HCT116 (cell line): ENCODE measurements at regions not wholly inside any gene's neighbourhood (a gene's known extent, or its start where the extent isn't known, plus 50 kb on each side); places are given as distances from the start of the nearest gene placed in this dataset.

Source experiments
- ATAC-seq: fragments of 200-7000 bp; cut with Tn5 transposase; 2 replicates; pipeline ENCODE4 v1.9.1; 2020; ENCODE audit warnings: mild to moderate bottlenecking, moderate library complexity
- BruUV-seq: library from RNA; stranded (reverse); fragments of 400-500 nt; replicated peaks from 2 replicates; lab custom pipeline; 2021; lab: Mats Ljungman, UMichigan
- CTCF ChIA-PET: fragments of 300-600 bp; sonication (Branson Sonifier 250); formaldehyde crosslinking; loops from one replicate; lab custom pipeline; 2021; ENCODE audit warnings: antibody characterized with exemption; lab: Charles Lee
- POLR2A ChIA-PET: fragments of 300-600, 350-600 bp; sonication (Branson Sonifier 250); formaldehyde crosslinking; loops from one replicate; lab custom pipeline; 2021; ENCODE audit warnings: antibody characterized with exemption; lab: Charles Lee
- RAD21 ChIA-PET, 2 experiments: fragments of 300-600 bp; sonication (Branson Sonifier 250); formaldehyde crosslinking; loops; one replicate each; lab custom pipeline; 2023; ENCODE audit warnings: low total read pairs in 2 of 2; ENCODE audit not compliant: uncharacterized antibody in 2 of 2, unreplicated experiment in 2 of 2, low non-redundant PET in 1 of 2; lab: Charles Lee
- DNase-seq: peaks from one replicate; pipeline ENCODE4 v3.0.0-alpha.2; 2010; ENCODE audit warnings: low read depth, low spot score
- H2AFZ ChIP-seq: fragments of 200-600 bp; shearing (Covaris generic), sonication (generic); 2 replicates; pipeline ENCODE4 v1.6.1; 2017; ENCODE audit warnings: low read depth, mixed run types, mixed read lengths, antibody characterized with exemption, low read length; ENCODE audit not compliant: poor library complexity, severe bottlenecking
- H3K27ac ChIP-seq: 2 replicates; pipeline ENCODE4 v1.5.1; 2012; ENCODE audit warnings: low read depth, low read length
- H3K27me3 ChIP-seq: fragments of 200-600 bp; sonication (generic); 2 replicates; pipeline ENCODE4 v1.6.1; 2016; ENCODE audit warnings: mixed run types, low read length, mixed read lengths; ENCODE audit not compliant: insufficient read depth
- H3K36me3 ChIP-seq, 2 experiments: fragments of 200-500 bp in 1 of 2; fragments of 200-600 bp in 1 of 2; sonication (Bioruptor generic) in 1 of 2; sonication (generic) in 1 of 2; 2 replicates each; pipeline versions ENCODE4 v1.5.1 to v1.6.1; 2014 to 2016; ENCODE audit warnings: low read length in 2 of 2, inconsistent platforms in 1 of 2, mixed read lengths in 1 of 2, mixed run types in 1 of 2; ENCODE audit not compliant: insufficient read depth in 2 of 2, control insufficient read depth in 1 of 2
- H3K4me1 ChIP-seq, 2 experiments: fragments of 200-600 bp in 1 of 2; sonication (generic) in 1 of 2; 2 replicates each; pipeline versions ENCODE4 v1.5.1 to v1.6.1; 2012 to 2017; ENCODE audit warnings: low read length in 2 of 2, inconsistent platforms in 1 of 2, mild to moderate bottlenecking in 1 of 2, mixed read lengths in 1 of 2, mixed run types in 1 of 2, moderate library complexity in 1 of 2; ENCODE audit not compliant: insufficient read depth in 2 of 2, control insufficient read depth in 1 of 2
- H3K4me2 ChIP-seq: fragments of 200-600 bp; sonication (generic); 2 replicates; pipeline ENCODE4 v1.6.1; 2017; ENCODE audit warnings: mixed run types, low read length, mixed read lengths
- H3K4me3 ChIP-seq, 2 experiments: fragments of 200-600 bp in 1 of 2; sonication (generic) in 1 of 2; replicated peaks in 1 of 2; 2 replicates each; pipeline ENCODE4 v1.5.1; 2011 to 2016; ENCODE audit warnings: low read length in 2 of 2, control low read depth in 1 of 2, low read depth in 1 of 2, mild to moderate bottlenecking in 1 of 2, mixed read lengths in 1 of 2, mixed run types in 1 of 2
- H3K79me2 ChIP-seq: fragments of 200-600 bp; sonication (generic); 2 replicates; pipeline ENCODE4 v1.6.1; 2017; ENCODE audit warnings: mild to moderate bottlenecking, mixed run types, low read length, moderate library complexity, mixed read lengths; ENCODE audit not compliant: insufficient read depth
- H3K9ac ChIP-seq: fragments of 200-600 bp; sonication (generic); 2 replicates; pipeline ENCODE4 v1.6.1; 2016; ENCODE audit warnings: low read length, mixed read lengths
- H3K9me2 ChIP-seq: fragments of 200-600 bp; sonication (generic), shearing (Covaris generic); 2 replicates; pipeline ENCODE4 v1.6.1; 2017; ENCODE audit warnings: mixed run types, mild to moderate bottlenecking, moderate library complexity; ENCODE audit not compliant: insufficient read depth
- H3K9me3 ChIP-seq, 2 experiments: fragments of 200-500 bp in 1 of 2; fragments of 200-600 bp in 1 of 2; sonication (Bioruptor generic) in 1 of 2; sonication (generic) in 1 of 2; 2 replicates each; pipeline ENCODE4 v1.6.1; 2014 to 2017; ENCODE audit warnings: low read length in 2 of 2, mixed read lengths in 2 of 2, inconsistent platforms in 1 of 2, low read depth in 1 of 2, mild to moderate bottlenecking in 1 of 2, mixed run types in 1 of 2, moderate library complexity in 1 of 2; ENCODE audit not compliant: control insufficient read depth in 1 of 2, insufficient read depth in 1 of 2
- H4K20me1 ChIP-seq: fragments of 200-600 bp; sonication (generic), shearing (Covaris generic); 2 replicates; pipeline ENCODE4 v1.6.1; 2017; ENCODE audit warnings: mixed run types, mild to moderate bottlenecking, moderate library complexity; ENCODE audit not compliant: insufficient read depth
- CEBPB ChIP-seq: IDR thresholded peaks from 2 replicates; pipeline ENCODE4 v1.6.1; 2012; ENCODE audit warnings: low read depth
- EGR1 ChIP-seq: IDR thresholded peaks from 2 replicates; pipeline ENCODE4 v1.6.1; 2012; ENCODE audit warnings: low read depth
- ELF1 ChIP-seq: IDR thresholded peaks from 2 replicates; pipeline ENCODE4 v1.6.1; 2012; ENCODE audit warnings: low read depth, borderline replicate concordance
- FOSL1 ChIP-seq: IDR thresholded peaks from 2 replicates; pipeline ENCODE4 v1.6.1; 2012; ENCODE audit warnings: low read depth
- MAX ChIP-seq: IDR thresholded peaks from 2 replicates; pipeline ENCODE4 v1.6.1; 2012
- POLR2AphosphoS5 ChIP-seq: IDR thresholded peaks from 2 replicates; pipeline ENCODE4 v1.6.1; 2011; ENCODE audit warnings: mild to moderate bottlenecking, low read depth, low read length, moderate library complexity
- RAD21 ChIP-seq: IDR thresholded peaks from 2 replicates; pipeline ENCODE4 v1.6.1; 2012; ENCODE audit warnings: low read depth, mild to moderate bottlenecking
- SIN3A ChIP-seq: IDR thresholded peaks from 2 replicates; pipeline ENCODE4 v1.6.1; 2012; ENCODE audit warnings: low read depth
- SP1 ChIP-seq: IDR thresholded peaks from 2 replicates; pipeline ENCODE4 v1.6.1; 2012; ENCODE audit warnings: low read depth
- SRF ChIP-seq: IDR thresholded peaks from 2 replicates; pipeline ENCODE4 v1.6.1; 2012; ENCODE audit warnings: low read depth
- YY1 ChIP-seq: IDR thresholded peaks from 2 replicates; pipeline ENCODE4 v1.6.1; 2011; ENCODE audit warnings: low read length, low read depth, moderate library complexity, mild to moderate bottlenecking; ENCODE audit not compliant: insufficient replicate concordance; ENCODE audit errors: extremely low read depth
- ZFX ChIP-seq: fragments of 450-650 bp; IDR thresholded peaks from 2 replicates; pipeline ENCODE4 v1.6.1; 2017
- intact Hi-C: fragments of 100-400 bp; cut with micrococcal nuclease; formaldehyde crosslinking; loops from 2 replicates; pipeline ENCODE4 v1.10.0; 2022
- TF ChIP-seq, protein P1 (sequence below), 3 experiments: fragments of 200-600 bp in 1 of 3; sonication (generic) in 1 of 3; IDR thresholded peaks in 2 of 3; conservative IDR thresholded peaks in 1 of 3; 2 replicates each; pipeline ENCODE4 v1.5.1; 2012 to 2017; ENCODE audit warnings: low read depth in 2 of 3, low read length in 2 of 3, antibody characterized with exemption in 1 of 3, borderline replicate concordance in 1 of 3, control low read depth in 1 of 3, mild to moderate bottlenecking in 1 of 3, mixed read lengths in 1 of 3, mixed run types in 1 of 3, moderate library complexity in 1 of 3; ENCODE audit not compliant: insufficient read depth in 1 of 3
- TF ChIP-seq, protein P2 (sequence below): IDR thresholded peaks from 2 replicates; pipeline ENCODE4 v1.6.1; 2011; ENCODE audit warnings: mild to moderate bottlenecking, low read length, moderate library complexity; ENCODE audit not compliant: insufficient replicate concordance; ENCODE audit errors: extremely low read depth
- TF ChIP-seq, protein P3 (sequence below): IDR thresholded peaks from 2 replicates; pipeline ENCODE4 v1.6.1; 2012

DNA sequence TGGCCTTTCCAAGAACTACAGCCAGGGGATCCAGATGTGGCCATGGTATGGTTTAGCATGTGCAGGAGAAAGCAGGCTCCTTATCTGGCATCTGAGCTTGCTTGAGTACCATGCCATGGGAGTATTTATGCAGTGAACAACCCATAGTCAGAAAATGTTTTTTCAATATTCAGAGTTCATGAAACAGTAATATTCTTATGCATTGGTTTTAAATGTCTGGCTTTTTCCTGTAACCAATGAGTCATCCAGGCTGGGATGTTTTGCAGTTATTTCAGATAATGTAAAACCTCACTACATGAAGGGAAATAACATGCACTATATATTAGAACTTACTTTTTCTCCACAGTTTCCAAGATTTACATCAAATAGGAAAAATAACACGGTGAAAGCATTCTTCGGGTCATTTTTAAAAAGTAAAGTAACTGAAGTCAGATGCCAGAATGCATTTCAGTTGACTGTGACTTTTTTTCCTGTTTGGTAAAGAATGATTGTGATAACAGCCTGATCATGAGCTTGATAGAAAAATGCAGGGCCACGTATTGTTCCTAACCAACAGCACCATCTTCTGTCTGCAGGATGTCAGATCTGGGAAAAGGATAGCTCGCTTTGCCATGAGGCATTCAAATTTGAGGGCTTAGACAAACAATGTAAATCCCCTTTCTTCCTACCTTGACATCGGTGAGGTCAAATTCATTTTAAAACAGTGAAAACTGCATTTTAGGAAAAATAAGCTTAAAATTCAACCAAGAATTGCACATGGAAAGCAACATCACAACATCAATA, 152.8 kb downstream of the DSC3 start:
- Histone ChIP-seq H3K9me3 (no peaks in the 10 kb centered on the region), H3K4me1 (no peaks in the 10 kb centered on the region), H3K27ac (no peak overlapping the region), H4K20me1 (no peaks in the 10 kb centered on the region), H2AFZ (no peak overlapping the region), H3K4me2 (no peak overlapping the region), H3K4me3 (no peak overlapping the region), H3K9me2 (no peaks in the 10 kb centered on the region), H3K9ac (no peak overlapping the region), H3K27me3 (no peaks in the 10 kb centered on the region), H3K79me2 (no peaks in the 10 kb centered on the region), H3K36me3 (no peaks in the 10 kb centered on the region)
- BruUV-seq, result no TSS peak
- DNase-seq (peak; percentile 23), ATAC-seq (peak; percentile 61; the same call in 1 of the 2 replicates)
- POLR2A ChIA-PET, result no interaction called here
- CTCF ChIA-PET, result interaction anchor here (0.7 to 1.2 kb wide), 8 partner anchors 13 to 1015 kb away, joined by 3 to 19 read pairs (median 4); no protein-coding TSS in a partner anchor
- intact Hi-C loops, result loop anchor here (5.0 kb wide), 1 partner anchor 1017 kb away; no protein-coding TSS in a partner anchor
- RAD21 ChIA-PET, result no interaction called here
- TF ChIP-seq YY1, result no peak
- TF ChIP-seq, protein P1, sequence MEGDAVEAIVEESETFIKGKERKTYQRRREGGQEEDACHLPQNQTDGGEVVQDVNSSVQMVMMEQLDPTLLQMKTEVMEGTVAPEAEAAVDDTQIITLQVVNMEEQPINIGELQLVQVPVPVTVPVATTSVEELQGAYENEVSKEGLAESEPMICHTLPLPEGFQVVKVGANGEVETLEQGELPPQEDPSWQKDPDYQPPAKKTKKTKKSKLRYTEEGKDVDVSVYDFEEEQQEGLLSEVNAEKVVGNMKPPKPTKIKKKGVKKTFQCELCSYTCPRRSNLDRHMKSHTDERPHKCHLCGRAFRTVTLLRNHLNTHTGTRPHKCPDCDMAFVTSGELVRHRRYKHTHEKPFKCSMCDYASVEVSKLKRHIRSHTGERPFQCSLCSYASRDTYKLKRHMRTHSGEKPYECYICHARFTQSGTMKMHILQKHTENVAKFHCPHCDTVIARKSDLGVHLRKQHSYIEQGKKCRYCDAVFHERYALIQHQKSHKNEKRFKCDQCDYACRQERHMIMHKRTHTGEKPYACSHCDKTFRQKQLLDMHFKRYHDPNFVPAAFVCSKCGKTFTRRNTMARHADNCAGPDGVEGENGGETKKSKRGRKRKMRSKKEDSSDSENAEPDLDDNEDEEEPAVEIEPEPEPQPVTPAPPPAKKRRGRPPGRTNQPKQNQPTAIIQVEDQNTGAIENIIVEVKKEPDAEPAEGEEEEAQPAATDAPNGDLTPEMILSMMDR (IDR thresholded peaks at IDR 0.05 in 2 of 3, conservative IDR thresholded peaks at IDR 0.05 in 1 of 3; ENCODE audit: borderline replicate concordance in 1 of 3, insufficient read depth in 1 of 3, low read depth in 2 of 3, low read length in 2 of 3), result peak; percentile 21 to 53 (median 23); a peak in 4 of 6 replicates
- TF ChIP-seq FOSL1, result no peak
- no peak for TF ChIP-seq CEBPB
- TF ChIP-seq, protein P2, sequence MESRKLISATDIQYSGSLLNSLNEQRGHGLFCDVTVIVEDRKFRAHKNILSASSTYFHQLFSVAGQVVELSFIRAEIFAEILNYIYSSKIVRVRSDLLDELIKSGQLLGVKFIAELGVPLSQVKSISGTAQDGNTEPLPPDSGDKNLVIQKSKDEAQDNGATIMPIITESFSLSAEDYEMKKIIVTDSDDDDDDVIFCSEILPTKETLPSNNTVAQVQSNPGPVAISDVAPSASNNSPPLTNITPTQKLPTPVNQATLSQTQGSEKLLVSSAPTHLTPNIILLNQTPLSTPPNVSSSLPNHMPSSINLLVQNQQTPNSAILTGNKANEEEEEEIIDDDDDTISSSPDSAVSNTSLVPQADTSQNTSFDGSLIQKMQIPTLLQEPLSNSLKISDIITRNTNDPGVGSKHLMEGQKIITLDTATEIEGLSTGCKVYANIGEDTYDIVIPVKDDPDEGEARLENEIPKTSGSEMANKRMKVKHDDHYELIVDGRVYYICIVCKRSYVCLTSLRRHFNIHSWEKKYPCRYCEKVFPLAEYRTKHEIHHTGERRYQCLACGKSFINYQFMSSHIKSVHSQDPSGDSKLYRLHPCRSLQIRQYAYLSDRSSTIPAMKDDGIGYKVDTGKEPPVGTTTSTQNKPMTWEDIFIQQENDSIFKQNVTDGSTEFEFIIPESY, result no peak
- TF ChIP-seq, protein P3, sequence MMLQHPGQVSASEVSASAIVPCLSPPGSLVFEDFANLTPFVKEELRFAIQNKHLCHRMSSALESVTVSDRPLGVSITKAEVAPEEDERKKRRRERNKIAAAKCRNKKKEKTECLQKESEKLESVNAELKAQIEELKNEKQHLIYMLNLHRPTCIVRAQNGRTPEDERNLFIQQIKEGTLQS, result no peak
- TF ChIP-seq EGR1, result no peak
- TF ChIP-seq RAD21, result peak; percentile 58
- TF ChIP-seq ZFX, result no peak
- TF ChIP-seq POLR2AphosphoS5, result no peak
- no peak for TF ChIP-seq SP1
- TF ChIP-seq MAX, result 0 out of 2 replicates have a peak, but pooled peaks have one; percentile 21
- no peak for TF ChIP-seq SRF
- no peak for TF ChIP-seq ELF1
- TF ChIP-seq SIN3A, result no peak
